ENCODE measurements at regions not wholly inside any gene's neighbourhood (a gene's known extent, or its start where the extent isn't known, plus 50 kb on each side); places are given as distances from the start of the nearest gene placed in this dataset.

GRCh38 chr17:70976447-70976846 lies 807.1 kb downstream of the KCNJ2 start:
- Histone ChIP-seq H3K9me3 (no peaks in the 10 kb centered on the region), H3K4me3 (no peak overlapping the region), H3K36me3 (no peaks in the 10 kb centered on the region), H3K27ac (no peak overlapping the region), H3K27me3 (no peaks in the 10 kb centered on the region), H3K4me1 (no peaks in the 10 kb centered on the region)
- TF ChIP-seq POLR2A (IDR thresholded peaks at IDR 0.05) (no peak), CTCF (IDR thresholded peaks at IDR 0.05) (no peak)
- intact Hi-C loops (cut with DNase I), result no loop called here
- ATAC-seq (peak; percentile 49 to 76 (median 62)), DNase-seq (no peak)

- TF ChIP-seq CTCF (IDR thresholded peaks at IDR 0.05) (no peak), POLR2A (IDR thresholded peaks at IDR 0.05) (no peak)
- Histone ChIP-seq H3K36me3 (no peaks in the 10 kb centered on the region), H3K4me1 (no peaks in the 10 kb centered on the region), H3K9me3 (no peaks in the 10 kb centered on the region), H3K27me3 (no peaks in the 10 kb centered on the region), H3K4me3 (no peak overlapping the region), H3K27ac (no peak overlapping the region)
- DNase-seq (no peak), ATAC-seq (no peak)
- intact Hi-C loops (cut with DNase I), result no loop called here
- WGBS (ENCODE audit: insufficient coverage, low coverage, low lambda C conversion rate, missing lambda C conversion rate), result 92% methylated on average over 2 of the region's 3 CpGs
These were observed 815.5 kb downstream of the KCNJ2 start for GRCh38 chr17:70984873-70985272.

- Histone ChIP-seq H3K27me3 (no peaks in the 10 kb centered on the region), H3K36me3 (no peaks in the 10 kb centered on the region), H3K9me3 (no peaks in the 10 kb centered on the region), H3K4me3 (no peak overlapping the region), H3K4me1 (no peaks in the 10 kb centered on the region), H3K27ac (no peak overlapping the region)
- ATAC-seq, result no peak
- DNase-seq, result no peak
- intact Hi-C loops (cut with DNase I), result no loop called here
- 38% methylated on average over 4 of the region's 4 CpGs for WGBS (ENCODE audit: insufficient coverage, low coverage, low lambda C conversion rate, missing lambda C conversion rate)
- TF ChIP-seq POLR2A (IDR thresholded peaks at IDR 0.05) (no peak), CTCF (IDR thresholded peaks at IDR 0.05) (no peak)
These were observed 818.6 kb downstream of the KCNJ2 start for GRCh38 chr17:70987867-70988340.

GRCh38 chr17:70988622-70989021 lies 819.3 kb downstream of the KCNJ2 start:
- WGBS (ENCODE audit: insufficient coverage, low coverage, low lambda C conversion rate, missing lambda C conversion rate), result 43% methylated on average over 1 of the region's 1 CpG
- intact Hi-C loops (cut with DNase I), result no loop called here

More at GRCh38 chr17:70988622-70989021, 819.3 kb downstream of the KCNJ2 start:
- H3K36me3 ChIP-seq, result no peaks in the 10 kb centered on the region
- H3K4me1 ChIP-seq, result no peaks in the 10 kb centered on the region
- no peaks in the 10 kb centered on the region for H3K9me3 ChIP-seq
- H3K27me3 ChIP-seq, result no peaks in the 10 kb centered on the region
- no peak overlapping the region for H3K27ac ChIP-seq
- no peak for DNase-seq
- no peak overlapping the region for H3K4me3 ChIP-seq
- no peak for TF ChIP-seq CTCF (IDR thresholded peaks at IDR 0.05)
- TF ChIP-seq POLR2A (IDR thresholded peaks at IDR 0.05), result no peak
- no peak for ATAC-seq
